Lung (tissue), 11 donors: ENCODE measurements at regions not wholly inside any gene's neighbourhood (a gene's known extent, or its start where the extent isn't known, plus 50 kb on each side); places are given as distances from the start of the nearest gene placed in this dataset.

Experiments
- ATAC-seq: fragments of 200-7000 bp; cut with Tn5 transposase; one replicate; pipeline ENCODE4 v1.9.1; 2020; ENCODE audit warnings: moderate number of reproducible peaks; ENCODE audit not compliant: insufficient read depth, low FRiP score
- DNase-seq, 3 donors: peaks; one replicate each; pipeline ENCODE4 v3.0.0-alpha.2; 2013 to 2017
- H3K27ac ChIP-seq, 2 donors: one replicate each; pipeline ENCODE4 v1.5.1; 2013; ENCODE audit warnings: mild to moderate bottlenecking in 2 of 2, moderate library complexity in 2 of 2, control low read depth in 1 of 2, inconsistent platforms in 1 of 2, low read depth in 1 of 2, low read length in 1 of 2
- H3K27me3 ChIP-seq, 3 donors: one replicate each; pipeline ENCODE4 v1.5.1; 2013; ENCODE audit warnings: low read length in 2 of 3; ENCODE audit not compliant: control insufficient read depth in 3 of 3, insufficient read depth in 3 of 3
- H3K36me3 ChIP-seq, 4 donors: one replicate each; pipeline ENCODE4 v1.5.1; 2013; ENCODE audit warnings: low read length in 4 of 4, mild to moderate bottlenecking in 1 of 4, moderate library complexity in 1 of 4; ENCODE audit not compliant: control insufficient read depth in 4 of 4, insufficient read depth in 4 of 4
- H3K4me1 ChIP-seq, 5 donors: one replicate each; pipeline ENCODE4 v1.5.1; 2013; ENCODE audit warnings: low read length in 5 of 5, mild to moderate bottlenecking in 2 of 5, moderate library complexity in 1 of 5; ENCODE audit not compliant: control insufficient read depth in 5 of 5, insufficient read depth in 5 of 5
- H3K4me3 ChIP-seq: one replicate; pipeline ENCODE4 v1.5.1; 2013; ENCODE audit warnings: mild to moderate bottlenecking, control low read depth, moderate library complexity
- H3K9ac ChIP-seq, 2 donors: one replicate each; pipeline ENCODE4 v1.5.1; 2013; ENCODE audit warnings: low read length in 2 of 2, control low read depth in 1 of 2; ENCODE audit not compliant: insufficient read depth in 1 of 2
- H3K9me3 ChIP-seq, 4 donors: one replicate each; pipeline ENCODE4 v1.5.1; 2013; ENCODE audit warnings: low read length in 3 of 4, mild to moderate bottlenecking in 1 of 4, moderate library complexity in 1 of 4; ENCODE audit not compliant: control insufficient read depth in 4 of 4, insufficient read depth in 3 of 4
- CTCF ChIP-seq: IDR thresholded peaks from 2 replicates; pipeline ENCODE4 v1.5.1; 2012; ENCODE audit warnings: mild to moderate bottlenecking; ENCODE audit errors: control extremely low read depth, extremely low read depth
- WGBS, 2 donors: extraction: QIAGEN DNeasy Blood & Tissue Kit; methylation state at CpG; one replicate each; pipeline ENCODE4 v1.1.7; 2013; 5-methylcytosine and 5-hydroxymethylcytosine counted together
- donor health status: control.
- donor health status: control.
- donor health status: Bipolar disorder and iron deficiency.
- donor health status: healthy.
- donor health status: DM: yes; HTN: yes; CAD: no.

- WGBS, 2 donors: 43 to 45% methylated on average over 2 of the region's 2 CpGs
- no peak for ATAC-seq
Observed at GRCh38 chr6:115830895-115831294, 229.8 kb downstream of the FRK start.

GRCh38 chr6:115821798-115822197, 238.9 kb downstream of the FRK start:
- ATAC-seq (no peak), DNase-seq (no peak)
- no peak for TF ChIP-seq CTCF
- peaks cover 0 to 3% (median 0%) of the 10 kb centered on the region in 4 donors for H3K9me3 ChIP-seq
- no peaks in the 10 kb centered on the region for H3K36me3 ChIP-seq
- no peak overlapping the region for H3K27ac ChIP-seq
- no peak overlapping the region for H3K9ac ChIP-seq
- WGBS, 2 donors: 91 to 92% methylated on average over 2 of the region's 2 CpGs
- H3K4me3 ChIP-seq: no peak overlapping the region
- H3K4me1 ChIP-seq: no peaks in the 10 kb centered on the region
- H3K27me3 ChIP-seq: no peaks in the 10 kb centered on the region

More at GRCh38 chr6:115830895-115831294, 229.8 kb downstream of the FRK start:
- no peak for TF ChIP-seq CTCF
- no peak for DNase-seq
- Histone ChIP-seq H3K4me1 (peaks cover 0 to 13% (median 0%) of the 10 kb centered on the region in 5 donors), H3K27ac (no peak overlapping the region), H3K9me3 (no peaks in the 10 kb centered on the region), H3K27me3 (peaks cover 0 to 2% (median 0%) of the 10 kb centered on the region in 3 donors), H3K36me3 (no peaks in the 10 kb centered on the region), H3K4me3 (no peak overlapping the region), H3K9ac (no peak overlapping the region)

GRCh38 chr6:115819506-115819905, 241.2 kb downstream of the FRK start:
- no peak for TF ChIP-seq CTCF
- WGBS, 2 donors: 38 to 66% methylated on average over 4 of the region's 4 CpGs
- Histone ChIP-seq H3K4me3 (no peak overlapping the region), H3K9me3 (peaks cover 0 to 3% (median 0%) of the 10 kb centered on the region in 4 donors), H3K9ac (no peak overlapping the region), H3K4me1 (no peaks in the 10 kb centered on the region), H3K36me3 (no peaks in the 10 kb centered on the region), H3K27ac (no peak overlapping the region), H3K27me3 (no peaks in the 10 kb centered on the region)
- no peak for ATAC-seq
- no peak for DNase-seq

- no peaks in the 10 kb centered on the region for H3K4me1 ChIP-seq
Observed at GRCh38 chr6:115817161-115817560, 243.5 kb downstream of the FRK start.

More at GRCh38 chr6:115817161-115817560, 243.5 kb downstream of the FRK start:
- no peaks in the 10 kb centered on the region for H3K27me3 ChIP-seq
- peaks cover 0 to 3% (median 0%) of the 10 kb centered on the region in 4 donors for H3K9me3 ChIP-seq
- TF ChIP-seq CTCF: no peak
- no peak for ATAC-seq
- no peak overlapping the region for H3K27ac ChIP-seq
- H3K36me3 ChIP-seq: no peaks in the 10 kb centered on the region
- WGBS, 2 donors: 46 to 57% methylated on average over 2 of the region's 2 CpGs
- H3K9ac ChIP-seq: no peak overlapping the region
- no peak overlapping the region for H3K4me3 ChIP-seq
- no peak for DNase-seq
